ENCODE measurements at regions not wholly inside any gene's neighbourhood (a gene's known extent, or its start where the extent isn't known, plus 50 kb on each side); places are given as distances from the start of the nearest gene placed in this dataset.
"Not testable (repeated sequence)": the region's sequence is repeated elsewhere in the genome, so short reads cannot be mapped to it uniquely, and the experiment has no call there.

- TF ChIP-seq POLR2A (IDR thresholded peaks at IDR 0.05; ENCODE audit: low read depth) = no peak
- TF ChIP-seq POLR2AphosphoS5 (IDR thresholded peaks at IDR 0.05) = no peak
- no peak for TF ChIP-seq CTCF (IDR thresholded peaks at IDR 0.05)
- TF ChIP-seq EP300 (IDR thresholded peaks at IDR 0.05) = no peak
- Histone ChIP-seq H3K36me3 (no peaks in the 10 kb centered on the region), H3K9me3 (no peaks in the 10 kb centered on the region), H3K4me1 (peaks cover 0 to 13% (median 5%) of the 10 kb centered on the region in 4 donors), H3K27ac (replicated peaks in 1 of 4) (peak overlapping the region in 1 of 4 donors; percentile 4), H3K4me3 (no peak overlapping the region), H3K27me3 (no peaks in the 10 kb centered on the region)
- intact Hi-C loops (cut with DNase I) = no loop called here
- DNase-seq (ENCODE audit: extremely low spot score) = no peak
- WGBS = 59% methylated on average over 11 of the region's 11 CpGs
These were observed 376.1 kb downstream of the DLEU7 start for GRCh38 chr13:50467156-50468110.

- no peaks in the 10 kb centered on the region for H3K9me3 ChIP-seq
- no peaks in the 10 kb centered on the region for H3K27me3 ChIP-seq
- no peaks in the 10 kb centered on the region for H3K36me3 ChIP-seq
- H3K4me1 ChIP-seq = peaks cover 0 to 13% (median 5%) of the 10 kb centered on the region in 4 donors
- no peak overlapping the region for H3K27ac ChIP-seq (replicated peaks in 1 of 4)
- H3K4me3 ChIP-seq = no peak overlapping the region
- intact Hi-C loops (cut with DNase I) = no loop called here
- 87% methylated on average over 13 of the region's 13 CpGs for WGBS
- DNase-seq (ENCODE audit: extremely low spot score) = no peak
- TF ChIP-seq POLR2AphosphoS5 (IDR thresholded peaks at IDR 0.05) = no peak
- no peak for TF ChIP-seq CTCF (IDR thresholded peaks at IDR 0.05)
- no peak for TF ChIP-seq EP300 (IDR thresholded peaks at IDR 0.05)
- TF ChIP-seq POLR2A (IDR thresholded peaks at IDR 0.05; ENCODE audit: low read depth) = no peak
These were observed 374.4 kb downstream of the DLEU7 start for GRCh38 chr13:50468849-50469669.

GRCh38 chr13:50473050-50473449 lies 370.4 kb downstream of the DLEU7 start:
- H3K4me3 ChIP-seq; H3K27ac ChIP-seq (replicated peaks in 1 of 4); H3K4me1 ChIP-seq; H3K27me3 ChIP-seq; DNase-seq (ENCODE audit: extremely low spot score); H3K9me3 ChIP-seq; intact Hi-C loops (cut with DNase I); H3K36me3 ChIP-seq: not testable (repeated sequence)
- WGBS = no CpG with 5 or more reads among the region's 3 CpGs

- Histone ChIP-seq H3K36me3 (no peaks in the 10 kb centered on the region), H3K4me3 (no peak overlapping the region), H3K27me3 (no peaks in the 10 kb centered on the region), H3K9me3 (no peaks in the 10 kb centered on the region), H3K27ac (replicated peaks in 1 of 4) (no peak overlapping the region), H3K4me1 (no peaks in the 10 kb centered on the region)
- no peak for DNase-seq (ENCODE audit: extremely low spot score)
- TF ChIP-seq CTCF (IDR thresholded peaks at IDR 0.05) (no peak), EP300 (IDR thresholded peaks at IDR 0.05) (no peak), POLR2A (IDR thresholded peaks at IDR 0.05; ENCODE audit: low read depth) (no peak), POLR2AphosphoS5 (IDR thresholded peaks at IDR 0.05) (no peak)
- 88% methylated on average over 2 of the region's 2 CpGs for WGBS
- intact Hi-C loops (cut with DNase I) = no loop called here
These were observed 369.3 kb downstream of the DLEU7 start for GRCh38 chr13:50474088-50474662.

Measured in esophagus muscularis mucosa (tissue), 4 donors.